Endothelial cell of umbilical vein (primary cell): ENCODE measurements at regions not wholly inside any gene's neighbourhood (a gene's known extent, or its start where the extent isn't known, plus 50 kb on each side); places are given as distances from the start of the nearest gene placed in this dataset.

ENCODE experiments used
- BruUV-seq: library from RNA; stranded (reverse); fragments of 400-500 nt; replicated peaks from 2 replicates; lab custom pipeline; 2021; lab: Mats Ljungman, UMichigan
- CTCF ChIA-PET: fragments of 300-600, 350-600 bp; sonication (Branson Sonifier 250); formaldehyde crosslinking; loops from one replicate; lab custom pipeline; 2021; ENCODE audit warnings: antibody characterized with exemption, inconsistent platforms; lab: Charles Lee
- POLR2A ChIA-PET: fragments of 300-600, 350-600 bp; sonication (Branson Sonifier 250); formaldehyde crosslinking; loops from one replicate; lab custom pipeline; 2021; ENCODE audit warnings: antibody characterized with exemption, inconsistent platforms; lab: Charles Lee
- DNase-seq: peaks from one replicate; pipeline ENCODE4 v3.0.0-alpha.2; 2011; ENCODE audit warnings: low read depth, low spot score
- FAIRE-seq: peaks from 2 replicates; lab custom pipeline; 2011; peaks lifted over from hg19 to GRCh38; lab: Jason Lieb, UNC
- H2AFZ ChIP-seq: 2 replicates; pipeline ENCODE4 v1.6.0; 2012; ENCODE audit warnings: low read depth, low read length, control low read depth, inconsistent platforms
- H3K27ac ChIP-seq: 2 replicates; pipeline ENCODE4 v1.5.1; 2011; ENCODE audit warnings: low read depth, mild to moderate bottlenecking, control low read depth, low read length, moderate library complexity; ENCODE audit not compliant: insufficient read depth
- H3K27me3 ChIP-seq, 2 experiments: 2 replicates each; pipeline versions ENCODE4 v1.6.0 to v1.6.1; 2011; ENCODE audit warnings: low read length in 2 of 2, mixed read lengths in 1 of 2; ENCODE audit not compliant: control insufficient read depth in 2 of 2, insufficient read depth in 2 of 2
- H3K36me3 ChIP-seq, 2 experiments: 2 replicates in 1 of 2; 3 replicates in 1 of 2; pipeline ENCODE4 v1.5.1; 2011; ENCODE audit warnings: low read length in 2 of 2, mild to moderate bottlenecking in 1 of 2, moderate library complexity in 1 of 2; ENCODE audit not compliant: control insufficient read depth in 2 of 2, insufficient read depth in 2 of 2; ENCODE audit errors: extremely low read depth in 1 of 2
- H3K4me1 ChIP-seq: 3 replicates; pipeline ENCODE4 v1.5.1; 2011; ENCODE audit warnings: mild to moderate bottlenecking, low read length; ENCODE audit not compliant: control insufficient read depth, insufficient read depth; ENCODE audit errors: extremely low read depth
- H3K4me2 ChIP-seq: 2 replicates; pipeline ENCODE4 v1.6.1; 2011; ENCODE audit warnings: low read length, control low read depth, mixed read lengths; ENCODE audit not compliant: insufficient read depth
- H3K4me3 ChIP-seq, 3 experiments: fragments of 200-600 bp in 1 of 3; sonication (generic), shearing (Covaris generic) in 1 of 3; replicated peaks in 1 of 3; 2 replicates each; pipeline ENCODE4 v1.5.1; 2011 to 2016; ENCODE audit warnings: control low read depth in 3 of 3, low read length in 3 of 3, mild to moderate bottlenecking in 2 of 3, inconsistent platforms in 1 of 3, low read depth in 1 of 3, moderate library complexity in 1 of 3; ENCODE audit not compliant: insufficient read depth in 1 of 3
- H3K79me2 ChIP-seq: 2 replicates; pipeline ENCODE4 v1.6.0; 2012; ENCODE audit warnings: low read length, inconsistent platforms; ENCODE audit not compliant: control insufficient read depth, insufficient read depth
- H3K9ac ChIP-seq: replicated peaks from 2 replicates; pipeline ENCODE3; 2011; ENCODE audit warnings: low read length, control low read depth; ENCODE audit not compliant: insufficient read depth; ENCODE audit errors: extremely low read depth
- H3K9me1 ChIP-seq: replicated peaks from 3 replicates; pipeline ENCODE4 v1.6.0; 2011; ENCODE audit warnings: mild to moderate bottlenecking, low read length; ENCODE audit not compliant: control insufficient read depth, insufficient read depth; ENCODE audit errors: extremely low read depth
- H3K9me3 ChIP-seq: replicated peaks from 2 replicates; pipeline ENCODE4 v1.5.1; 2012; ENCODE audit warnings: low read length, inconsistent platforms; ENCODE audit not compliant: control insufficient read depth, insufficient read depth
- H4K20me1 ChIP-seq: replicated peaks from 2 replicates; pipeline ENCODE3; 2011; ENCODE audit warnings: mild to moderate bottlenecking, low read length; ENCODE audit not compliant: control insufficient read depth, insufficient read depth; ENCODE audit errors: extremely low read depth
- CTCF ChIP-seq, 2 donors: IDR thresholded peaks; 1 replicate in 1 of 2; 2 replicates in 1 of 2; pipeline ENCODE4 v1.5.1; 2011; ENCODE audit warnings: low read length in 2 of 2, mild to moderate bottlenecking in 2 of 2, moderate library complexity in 2 of 2, control low read depth in 1 of 2, inconsistent platforms in 1 of 2, low read depth in 1 of 2; ENCODE audit not compliant: insufficient read depth in 1 of 2; ENCODE audit errors: extremely low read depth in 1 of 2
- FOS ChIP-seq: IDR thresholded peaks from 2 replicates; pipeline ENCODE4 v1.6.1; 2011; ENCODE audit warnings: mild to moderate bottlenecking, low read length, moderate library complexity, borderline replicate concordance; ENCODE audit not compliant: insufficient read depth
- GATA2 ChIP-seq: IDR thresholded peaks from 2 replicates; pipeline ENCODE4 v1.7.0; 2011; ENCODE audit warnings: low read depth, mild to moderate bottlenecking, moderate library complexity, mixed read lengths, low read length; ENCODE audit not compliant: insufficient read length, insufficient read depth
- JUN ChIP-seq: IDR thresholded peaks from 2 replicates; pipeline ENCODE4 v1.6.1; 2011; ENCODE audit warnings: borderline replicate concordance, low read depth; ENCODE audit not compliant: insufficient read length, insufficient read depth
- MAX ChIP-seq: IDR thresholded peaks from 2 replicates; pipeline ENCODE4 v1.6.1; 2011; ENCODE audit not compliant: insufficient read depth, insufficient read length
- POLR2A ChIP-seq: IDR thresholded peaks from 2 replicates; pipeline ENCODE4 v1.6.1; 2012; ENCODE audit warnings: low read depth, mild to moderate bottlenecking, control low read depth, low read length
- POLR2AphosphoS5 ChIP-seq: IDR thresholded peaks from 2 replicates; pipeline ENCODE4 v1.6.1; 2012; ENCODE audit warnings: low read depth, mild to moderate bottlenecking, control low read depth, low read length, moderate library complexity; ENCODE audit not compliant: insufficient read depth
- dilution Hi-C: fragments of 300-500 bp; cut with MboI; formaldehyde crosslinking; loops from one replicate; pipeline ENCODE4 v1.15.0; 2019; ENCODE audit warnings: low sequenced_read_pairs; ENCODE audit not compliant: extremely low pct_ligation_motif_present
- intact Hi-C: fragments of 100-400 bp; cut with micrococcal nuclease; formaldehyde crosslinking; loops from one replicate; pipeline ENCODE4 v1.10.0; 2022

GRCh38 chr3:102484-102883 is 94.1 kb upstream of the CHL1 start:
- no peaks in the 10 kb centered on the region for H3K4me1 ChIP-seq
- ChIA-PET CTCF (no interaction called here), POLR2A (no interaction called here)
- no peaks in the 10 kb centered on the region for H4K20me1 ChIP-seq
- no peak for DNase-seq
- no peak overlapping the region for H3K27ac ChIP-seq
- no peak for TF ChIP-seq POLR2A
- no peak for TF ChIP-seq GATA2
- no peak for TF ChIP-seq CTCF (IDR thresholded peaks at IDR 0.05; ENCODE audit: extremely low read depth in 1 of 2, insufficient read depth in 1 of 2, low read depth in 1 of 2, low read length in 2 of 2)
- no peak for TF ChIP-seq POLR2AphosphoS5
- no peak for TF ChIP-seq FOS
- no peak for TF ChIP-seq MAX
- no peak for TF ChIP-seq JUN
- no peaks in the 10 kb centered on the region for H3K9me1 ChIP-seq
- H3K9me3 ChIP-seq = peaks cover 4% of the 10 kb centered on the region
- no peak for FAIRE-seq
- no peak overlapping the region for H3K4me3 ChIP-seq
- H3K4me2 ChIP-seq = no peak overlapping the region
- BruUV-seq = no TSS peak
- no peaks in the 10 kb centered on the region for H3K36me3 ChIP-seq
- H3K9ac ChIP-seq = no peak overlapping the region
- dilution Hi-C loops (no loop called here), intact Hi-C loops (no loop called here)
- H3K79me2 ChIP-seq = no peaks in the 10 kb centered on the region
- no peaks in the 10 kb centered on the region for H3K27me3 ChIP-seq
- H2AFZ ChIP-seq = no peak overlapping the region
